ENCODE measurements at regions not wholly inside any gene's neighbourhood (a gene's known extent, or its start where the extent isn't known, plus 50 kb on each side); places are given as distances from the start of the nearest gene placed in this dataset.

- TF ChIP-seq EZH2 (IDR thresholded peaks at IDR 0.05; ENCODE audit: borderline replicate concordance, low read length) = no peak
- no peak for TF ChIP-seq CTCF (IDR thresholded peaks at IDR 0.05; ENCODE audit: low read length)
Observed at GRCh38 chr6:6803180-6803977, 214.9 kb downstream of the LY86 start.
